HG02759 (cell line): ENCODE measurements at regions not wholly inside any gene's neighbourhood (a gene's known extent, or its start where the extent isn't known, plus 50 kb on each side); places are given as distances from the start of the nearest gene placed in this dataset.

Experiments
- ATAC-seq: cut with Tn5 transposase; IDR thresholded peaks from one replicate; pipeline ENCODE4 v1.9.1; 2021; ENCODE audit warnings: mild to moderate bottlenecking, moderate library complexity; ENCODE audit not compliant: unreplicated experiment

DNA sequence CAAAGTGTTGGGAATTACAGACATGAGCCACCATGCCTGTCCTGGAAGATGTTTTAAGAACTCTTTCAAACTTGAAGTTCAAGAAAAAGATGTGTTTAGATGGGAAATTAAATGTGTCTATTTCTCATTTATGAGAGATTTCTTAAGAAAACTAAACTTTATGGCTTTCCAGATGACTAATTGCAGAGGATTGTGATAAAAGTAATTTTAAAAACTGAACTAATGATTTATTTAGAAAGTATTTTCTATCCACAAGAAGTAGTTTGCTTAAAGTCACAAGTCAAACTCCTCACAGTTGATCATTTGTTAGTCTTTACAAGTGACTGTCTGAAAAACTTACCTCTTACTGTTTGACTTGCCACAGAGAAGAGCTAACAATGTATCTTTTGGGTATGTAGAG lies 89.6 kb upstream of the SPRY2 start:
- ATAC-seq = no peak

DNA sequence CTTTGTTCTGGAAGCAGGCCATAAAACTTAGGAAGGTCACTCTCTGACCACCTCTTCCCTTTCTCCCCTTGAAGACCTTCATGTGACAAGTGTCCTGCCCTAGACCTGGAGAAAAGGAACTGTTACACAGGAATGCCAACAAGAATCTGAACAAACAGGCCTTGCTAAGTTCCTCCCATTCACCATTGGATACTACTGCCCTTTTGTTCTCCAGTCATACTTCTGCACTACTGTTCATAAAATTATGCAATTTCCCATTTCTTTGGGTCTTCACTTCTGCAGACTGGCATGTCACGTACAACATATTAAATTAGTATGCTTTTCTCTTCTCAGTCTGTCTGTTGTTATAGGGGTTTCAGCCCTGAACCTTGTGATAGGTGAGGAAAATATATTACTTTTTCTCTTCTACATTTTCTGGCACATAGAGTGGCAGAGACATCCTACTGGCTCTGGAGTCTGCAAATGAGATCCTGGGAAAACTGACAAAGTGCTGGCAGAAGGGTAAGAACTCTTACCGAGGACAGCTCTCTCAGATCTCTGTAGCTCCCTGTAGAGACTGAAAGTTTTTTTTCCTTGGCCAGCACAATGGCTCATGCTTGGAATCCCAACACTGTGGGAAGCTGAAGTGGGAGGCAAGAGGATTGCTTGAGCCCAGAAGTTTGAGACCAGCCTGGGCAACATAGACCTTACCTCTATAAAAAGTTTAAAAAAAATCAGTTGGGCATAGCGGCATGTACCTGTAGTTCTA lies 87.6 kb upstream of the SPRY2 start:
- ATAC-seq = no peak

DNA sequence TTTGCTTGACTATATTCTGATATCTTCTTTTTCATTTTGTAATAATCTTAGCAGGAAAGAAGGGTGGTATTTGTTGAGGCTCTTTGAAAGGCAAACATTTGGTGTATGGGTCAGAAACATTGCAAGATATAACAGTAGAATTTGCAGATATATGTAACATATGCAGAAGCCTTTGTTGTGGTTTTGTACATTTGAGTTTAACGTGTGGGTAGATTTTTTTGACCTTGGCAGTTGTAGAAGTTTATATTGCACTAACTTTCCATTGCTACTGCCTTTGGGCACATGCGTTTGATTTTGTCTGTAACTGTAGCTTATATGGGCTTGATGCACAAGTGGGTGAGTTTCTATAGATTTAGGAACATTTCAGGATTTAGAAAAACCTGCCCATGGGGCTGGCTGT lies 78.5 kb upstream of the SPRY2 start:
- ATAC-seq = no peak

DNA sequence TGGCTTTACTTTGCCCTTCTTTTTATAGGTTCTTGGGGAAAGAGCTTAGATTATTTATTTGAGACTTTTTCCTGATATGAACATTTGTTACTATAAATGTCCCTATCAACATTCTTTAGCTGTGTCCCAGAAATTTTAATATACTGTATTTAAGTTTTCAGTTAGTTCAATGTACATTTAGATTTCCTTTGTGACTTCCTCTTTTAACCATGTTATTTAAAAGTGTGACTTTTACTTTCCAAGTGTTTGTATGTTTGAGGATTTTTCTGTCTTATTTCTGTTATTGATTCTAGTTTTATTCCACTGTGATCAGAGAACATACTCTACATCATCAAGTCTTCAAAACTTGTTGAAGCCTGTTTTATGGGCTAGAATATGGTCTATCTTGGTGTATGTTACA lies 72.7 kb upstream of the SPRY2 start:
- ATAC-seq = no peak

DNA sequence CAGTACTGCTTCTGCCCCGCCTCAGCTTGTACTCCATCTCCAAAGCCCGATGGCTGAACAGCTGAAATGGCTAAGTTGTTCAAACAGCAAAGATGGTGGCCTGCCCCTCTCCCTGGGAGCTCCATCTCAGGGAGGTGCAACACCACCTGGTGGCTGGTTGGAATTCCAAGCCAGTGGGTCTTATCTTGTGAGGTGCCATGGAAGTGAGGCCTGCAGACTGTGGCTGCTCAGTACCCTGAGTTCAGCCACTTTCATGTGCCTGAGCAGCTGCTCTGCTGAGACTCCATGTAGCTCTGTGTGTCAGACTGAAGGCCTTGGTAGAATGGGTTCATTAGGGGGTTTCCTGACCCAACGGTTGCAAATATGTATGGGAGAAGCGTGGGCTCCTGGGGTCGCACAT lies 67.3 kb upstream of the SPRY2 start:
- ATAC-seq = no peak

DNA sequence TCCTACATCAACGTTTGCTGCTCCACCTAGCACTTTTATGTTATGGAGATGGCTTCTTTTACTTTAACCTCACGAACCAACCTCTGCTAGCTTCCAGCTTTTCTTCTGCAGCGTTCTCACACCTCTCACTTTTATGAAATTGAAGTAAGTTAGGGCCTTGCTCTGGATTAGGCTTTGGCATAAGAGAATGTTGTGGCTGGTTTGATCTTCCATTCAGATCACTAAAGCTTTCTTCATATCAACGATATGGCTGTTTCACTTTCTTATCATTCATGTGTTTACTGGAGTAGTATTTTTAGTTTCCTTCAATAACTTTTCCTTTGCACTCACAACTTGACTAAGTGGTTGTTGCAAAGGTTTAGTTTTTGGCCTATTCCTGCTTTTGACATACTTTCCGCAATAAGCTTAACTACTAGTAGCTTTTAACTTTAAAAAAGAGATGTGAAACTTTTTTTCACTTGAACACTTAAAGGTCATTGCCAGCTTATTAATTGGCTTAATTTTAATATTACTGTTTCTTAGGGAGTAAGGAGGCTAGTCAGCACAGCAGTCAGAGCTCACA lies 60.0 kb upstream of the SPRY2 start:
- ATAC-seq = no peak

DNA sequence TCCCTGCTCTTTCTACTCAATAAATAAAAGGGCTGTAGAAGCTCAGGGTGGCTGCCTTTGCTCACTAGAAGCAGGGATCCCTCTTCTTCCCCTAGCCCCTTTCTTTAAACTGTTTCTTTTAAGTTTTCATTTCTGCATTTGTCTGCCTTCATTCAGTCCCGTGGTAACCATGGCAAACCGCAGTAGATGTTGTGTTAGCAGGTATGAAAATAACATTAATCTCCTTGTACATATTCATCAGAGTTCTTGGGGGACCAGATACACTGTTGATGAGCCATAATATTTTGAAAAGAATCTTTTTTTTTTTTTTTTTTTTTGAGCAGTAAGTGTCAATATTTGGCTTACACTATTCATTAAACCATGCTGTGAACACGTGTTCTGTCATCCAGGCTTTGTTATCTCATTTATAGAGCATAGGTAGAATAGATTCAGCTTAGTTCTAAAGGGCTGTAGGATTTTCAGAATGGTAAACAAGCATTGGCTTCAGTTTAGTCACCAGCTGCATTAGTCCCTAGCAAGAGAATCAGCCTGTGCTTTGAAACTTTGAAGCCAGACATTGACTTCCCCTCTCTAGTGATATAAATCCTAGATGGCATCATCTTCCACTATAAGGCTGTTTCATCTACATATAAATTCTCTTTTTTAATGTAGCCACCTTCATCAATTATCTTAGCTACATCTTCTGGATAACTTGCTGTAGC lies 59.4 kb upstream of the SPRY2 start:
- no peak for ATAC-seq

DNA sequence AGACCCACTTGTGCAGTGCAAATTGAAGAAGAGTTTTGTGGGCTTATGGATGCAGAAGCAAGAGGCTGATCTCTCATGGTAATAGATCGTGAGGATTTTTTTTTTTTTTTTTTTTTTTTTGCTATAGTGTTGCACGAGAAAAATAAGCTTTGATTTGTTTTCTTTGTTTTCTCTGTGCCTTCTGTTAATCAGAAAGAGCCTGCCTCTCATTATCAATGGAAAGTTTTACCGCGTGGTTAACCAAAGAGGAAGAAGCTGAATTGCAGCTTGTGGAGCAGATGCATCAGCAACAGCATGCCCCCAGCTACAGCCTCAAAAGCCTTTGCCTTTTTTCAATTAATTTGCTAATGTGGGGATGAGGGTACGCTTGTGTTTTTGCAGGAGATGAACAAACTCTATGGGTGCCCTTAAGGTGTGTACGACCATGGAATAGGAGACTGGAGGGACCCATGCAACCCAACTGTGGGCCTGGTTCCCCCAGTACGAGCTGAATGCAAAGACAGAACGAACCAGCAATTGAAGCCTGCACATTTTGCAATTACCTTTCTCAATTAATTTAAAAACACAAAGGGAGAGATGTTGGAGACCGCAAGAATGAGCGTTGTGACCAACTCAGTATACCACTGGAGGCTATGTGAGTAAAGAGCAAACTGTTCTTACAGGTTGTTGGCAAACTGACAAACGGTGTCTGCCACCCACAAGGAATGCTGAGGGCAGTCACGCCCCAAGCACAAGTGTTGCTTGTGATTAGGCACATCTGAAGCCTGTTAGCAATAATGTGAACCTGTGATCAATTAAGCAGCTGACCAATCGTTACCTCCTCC lies 58.6 kb upstream of the SPRY2 start:
- ATAC-seq = peak; percentile 68
